ENCODE measurements at regions not wholly inside any gene's neighbourhood (a gene's known extent, or its start where the extent isn't known, plus 50 kb on each side); places are given as distances from the start of the nearest gene placed in this dataset.

DNA sequence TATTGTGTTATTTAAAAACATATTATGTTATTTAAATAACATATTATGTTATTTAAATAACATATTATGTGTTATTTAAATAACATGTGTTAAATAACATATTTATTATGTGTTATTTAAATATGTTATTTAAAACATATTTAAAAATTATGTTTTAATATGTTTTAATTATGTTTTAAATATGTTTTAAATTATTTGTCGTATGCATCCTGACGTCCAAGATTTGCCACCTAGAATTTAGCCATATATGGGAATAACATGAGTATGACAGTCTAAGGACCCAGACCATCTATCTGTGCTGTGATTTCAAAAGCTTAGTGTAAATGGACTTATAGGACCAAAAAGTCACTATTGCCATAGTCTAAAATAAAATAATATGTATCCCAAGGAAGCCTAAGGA, 484.3 kb upstream of the KLHL29 start:
- no peak overlapping the region for H3K9ac ChIP-seq (ENCODE audit: low read depth, low read length)
- no peak overlapping the region for H3K4me3 ChIP-seq (ENCODE audit: low read length)
- no peaks in the 10 kb centered on the region for H3K36me3 ChIP-seq (ENCODE audit: insufficient read depth, low read length)
- H3K9me3 ChIP-seq (replicated peaks; ENCODE audit: low read length) = no peaks in the 10 kb centered on the region
- H3K4me2 ChIP-seq (ENCODE audit: low read length) = no peak overlapping the region
- H3K4me1 ChIP-seq (ENCODE audit: control insufficient read depth, insufficient read depth, low read length) = no peaks in the 10 kb centered on the region
- no peaks in the 10 kb centered on the region for H3K27me3 ChIP-seq (ENCODE audit: control insufficient read depth, insufficient read depth, low read length)

DNA sequence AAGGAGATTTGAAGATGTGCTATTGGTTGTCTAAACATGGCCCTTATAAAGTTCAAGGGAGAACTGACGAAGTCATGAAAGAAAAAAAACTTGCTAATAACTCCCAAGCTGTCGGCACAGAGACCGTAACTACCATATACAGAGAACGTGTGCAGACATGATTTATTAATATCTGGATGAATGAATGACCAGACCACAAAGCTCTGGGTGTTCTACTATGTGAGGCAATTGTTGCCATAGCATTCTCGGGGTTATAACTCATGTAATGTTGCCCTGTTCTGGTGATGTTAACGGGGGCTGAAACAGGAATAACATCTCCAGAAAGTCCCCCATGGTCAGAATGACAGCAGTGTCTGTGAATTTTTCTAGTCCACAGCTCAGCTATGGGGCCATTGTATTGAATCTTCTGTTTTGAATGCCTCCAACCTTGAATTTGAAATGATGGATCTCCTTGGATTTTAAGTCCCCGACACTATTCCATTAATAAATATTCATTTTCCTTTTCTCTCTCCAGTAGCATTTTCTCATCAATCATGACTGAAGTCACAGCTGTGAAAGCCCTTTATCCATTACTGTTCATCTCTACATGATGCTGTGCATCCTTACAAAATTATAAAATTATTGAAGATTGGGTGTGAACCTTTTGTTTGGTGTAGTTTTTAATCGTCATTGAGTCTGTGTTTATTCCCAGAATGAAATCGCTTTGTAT, 483.4 kb upstream of the KLHL29 start:
- H3K9ac ChIP-seq (ENCODE audit: low read depth, low read length) = no peak overlapping the region
- no peaks in the 10 kb centered on the region for H3K4me1 ChIP-seq (ENCODE audit: control insufficient read depth, insufficient read depth, low read length)
- no peaks in the 10 kb centered on the region for H3K27me3 ChIP-seq (ENCODE audit: control insufficient read depth, insufficient read depth, low read length)
- no peaks in the 10 kb centered on the region for H3K36me3 ChIP-seq (ENCODE audit: insufficient read depth, low read length)
- no peak overlapping the region for H3K4me3 ChIP-seq (ENCODE audit: low read length)
- no peaks in the 10 kb centered on the region for H3K9me3 ChIP-seq (replicated peaks; ENCODE audit: low read length)
- no peak overlapping the region for H3K4me2 ChIP-seq (ENCODE audit: low read length)

GRCh38 chr2:22902180-22902550, 482.8 kb upstream of the KLHL29 start:
- Histone ChIP-seq H3K36me3 (ENCODE audit: insufficient read depth, low read length) (no peaks in the 10 kb centered on the region), H3K4me2 (ENCODE audit: low read length) (no peak overlapping the region), H3K9ac (ENCODE audit: low read depth, low read length) (no peak overlapping the region), H3K4me3 (ENCODE audit: low read length) (no peak overlapping the region), H3K9me3 (replicated peaks; ENCODE audit: low read length) (no peaks in the 10 kb centered on the region), H3K27me3 (ENCODE audit: control insufficient read depth, insufficient read depth, low read length) (no peaks in the 10 kb centered on the region), H3K4me1 (ENCODE audit: control insufficient read depth, insufficient read depth, low read length) (no peaks in the 10 kb centered on the region)

- no peak overlapping the region for H3K9ac ChIP-seq (ENCODE audit: low read depth, low read length)
- no peaks in the 10 kb centered on the region for H3K4me1 ChIP-seq (ENCODE audit: control insufficient read depth, insufficient read depth, low read length)
- H3K27me3 ChIP-seq (ENCODE audit: control insufficient read depth, insufficient read depth, low read length) = no peaks in the 10 kb centered on the region
- no peak overlapping the region for H3K4me3 ChIP-seq (ENCODE audit: low read length)
- H3K36me3 ChIP-seq (ENCODE audit: insufficient read depth, low read length) = no peaks in the 10 kb centered on the region
- H3K9me3 ChIP-seq (replicated peaks; ENCODE audit: low read length) = no peaks in the 10 kb centered on the region
- H3K4me2 ChIP-seq (ENCODE audit: low read length) = no peak overlapping the region
Measured at GRCh38 chr2:22902662-22903165, 482.3 kb upstream of the KLHL29 start.

DNA sequence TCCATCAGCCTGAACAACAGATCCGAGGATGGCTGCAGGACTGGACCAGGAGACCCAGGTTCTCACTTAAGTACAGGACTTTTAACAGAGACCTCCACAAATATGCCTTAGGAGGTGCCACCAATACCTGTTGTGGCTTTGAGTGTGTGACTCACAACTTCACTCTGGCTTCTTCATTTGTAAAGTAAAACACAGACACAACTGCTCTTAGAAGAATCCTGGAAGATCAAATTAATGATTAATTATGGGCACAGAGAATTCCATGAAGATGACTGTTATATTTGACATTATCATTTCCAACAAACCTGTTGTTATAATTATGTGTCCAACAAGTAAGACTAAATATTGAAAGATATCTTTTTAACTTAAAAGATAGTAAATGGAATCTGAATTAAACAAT, 481.4 kb upstream of the KLHL29 start:
- Histone ChIP-seq H3K4me1 (ENCODE audit: control insufficient read depth, insufficient read depth, low read length) (no peaks in the 10 kb centered on the region), H3K36me3 (ENCODE audit: insufficient read depth, low read length) (no peaks in the 10 kb centered on the region), H3K9ac (ENCODE audit: low read depth, low read length) (no peak overlapping the region), H3K27me3 (ENCODE audit: control insufficient read depth, insufficient read depth, low read length) (no peaks in the 10 kb centered on the region), H3K9me3 (replicated peaks; ENCODE audit: low read length) (no peaks in the 10 kb centered on the region), H3K4me3 (ENCODE audit: low read length) (no peak overlapping the region), H3K4me2 (ENCODE audit: low read length) (no peak overlapping the region)

GRCh38 chr2:22904126-22904684, 480.8 kb upstream of the KLHL29 start:
- H3K9ac ChIP-seq (ENCODE audit: low read depth, low read length) = no peak overlapping the region
- no peaks in the 10 kb centered on the region for H3K4me1 ChIP-seq (ENCODE audit: control insufficient read depth, insufficient read depth, low read length)
- no peaks in the 10 kb centered on the region for H3K9me3 ChIP-seq (replicated peaks; ENCODE audit: low read length)
- H3K4me2 ChIP-seq (ENCODE audit: low read length) = no peak overlapping the region
- no peak overlapping the region for H3K4me3 ChIP-seq (ENCODE audit: low read length)
- no peaks in the 10 kb centered on the region for H3K27me3 ChIP-seq (ENCODE audit: control insufficient read depth, insufficient read depth, low read length)
- no peaks in the 10 kb centered on the region for H3K36me3 ChIP-seq (ENCODE audit: insufficient read depth, low read length)

GRCh38 chr2:22907330-22907729, 477.6 kb upstream of the KLHL29 start:
- Histone ChIP-seq H3K4me2 (ENCODE audit: low read length) (no peak overlapping the region), H3K9me3 (replicated peaks; ENCODE audit: low read length) (no peaks in the 10 kb centered on the region), H3K27me3 (ENCODE audit: control insufficient read depth, insufficient read depth, low read length) (no peaks in the 10 kb centered on the region), H3K4me3 (ENCODE audit: low read length) (no peak overlapping the region), H3K4me1 (ENCODE audit: control insufficient read depth, insufficient read depth, low read length) (no peaks in the 10 kb centered on the region), H3K36me3 (ENCODE audit: insufficient read depth, low read length) (no peaks in the 10 kb centered on the region), H3K9ac (ENCODE audit: low read depth, low read length) (no peak overlapping the region)

GRCh38 chr2:22912398-22912797, 472.6 kb upstream of the KLHL29 start:
- Histone ChIP-seq H3K4me2 (ENCODE audit: low read length) (no peak overlapping the region), H3K9ac (ENCODE audit: low read depth, low read length) (no peak overlapping the region), H3K4me3 (ENCODE audit: low read length) (no peak overlapping the region), H3K36me3 (ENCODE audit: insufficient read depth, low read length) (no peaks in the 10 kb centered on the region), H3K27me3 (ENCODE audit: control insufficient read depth, insufficient read depth, low read length) (no peaks in the 10 kb centered on the region), H3K4me1 (ENCODE audit: control insufficient read depth, insufficient read depth, low read length) (no peaks in the 10 kb centered on the region), H3K9me3 (replicated peaks; ENCODE audit: low read length) (no peaks in the 10 kb centered on the region)

GRCh38 chr2:22929998-22930397, 455.0 kb upstream of the KLHL29 start:
- no peaks in the 10 kb centered on the region for H3K36me3 ChIP-seq (ENCODE audit: insufficient read depth, low read length)
- H3K9me3 ChIP-seq (replicated peaks; ENCODE audit: low read length) = no peaks in the 10 kb centered on the region
- H3K4me1 ChIP-seq (ENCODE audit: control insufficient read depth, insufficient read depth, low read length) = no peaks in the 10 kb centered on the region
- H3K27me3 ChIP-seq (ENCODE audit: control insufficient read depth, insufficient read depth, low read length) = no peaks in the 10 kb centered on the region
- H3K9ac ChIP-seq (ENCODE audit: low read depth, low read length) = no peak overlapping the region
- no peak overlapping the region for H3K4me3 ChIP-seq (ENCODE audit: low read length)
- H3K4me2 ChIP-seq (ENCODE audit: low read length) = no peak overlapping the region

DNA sequence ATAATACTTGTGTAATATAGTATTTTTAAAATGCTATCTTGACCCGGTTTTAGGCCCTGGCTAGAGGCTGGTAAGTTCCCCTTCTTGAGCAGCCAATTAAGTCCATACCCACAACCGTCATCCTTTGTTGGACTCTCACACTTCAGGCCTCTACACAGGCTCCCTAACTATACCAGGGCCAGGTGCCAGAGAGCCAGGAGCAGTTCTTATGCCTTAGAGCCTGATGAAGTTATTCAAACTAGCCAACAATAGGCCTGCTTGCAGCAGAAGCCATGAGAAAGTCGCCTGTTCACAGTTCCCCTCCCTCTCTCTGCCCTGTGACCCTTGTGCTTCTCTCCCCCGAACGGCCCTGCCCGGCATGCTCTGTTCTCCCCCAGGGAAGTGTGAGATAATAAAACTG, 454.2 kb upstream of the KLHL29 start:
- H3K4me3 ChIP-seq (ENCODE audit: low read length) = no peak overlapping the region

DNA sequence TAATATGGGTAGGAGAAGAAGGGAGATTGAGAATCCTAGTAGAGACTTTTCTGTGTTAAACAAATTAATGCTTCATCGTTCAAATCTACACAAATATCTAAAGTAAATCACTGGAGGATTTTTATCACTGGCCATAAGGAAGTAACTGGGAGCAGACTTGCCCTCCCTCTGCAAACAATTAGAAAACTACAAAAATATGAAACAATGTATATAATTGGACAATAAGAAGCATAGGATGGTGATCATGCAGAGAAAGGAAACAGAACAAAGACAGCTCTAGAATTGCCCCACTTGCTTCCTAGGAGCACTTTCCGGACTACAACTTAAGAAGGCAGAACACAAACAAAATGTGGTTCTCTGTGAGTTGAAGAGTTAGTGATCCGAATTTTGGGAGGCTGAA, 452.7 kb upstream of the KLHL29 start:
- Histone ChIP-seq H3K4me3 (ENCODE audit: low read length) (no peak overlapping the region), H3K4me2 (ENCODE audit: low read length) (no peak overlapping the region), H3K36me3 (ENCODE audit: insufficient read depth, low read length) (no peaks in the 10 kb centered on the region), H3K9ac (ENCODE audit: low read depth, low read length) (no peak overlapping the region), H3K4me1 (ENCODE audit: control insufficient read depth, insufficient read depth, low read length) (no peaks in the 10 kb centered on the region), H3K27me3 (ENCODE audit: control insufficient read depth, insufficient read depth, low read length) (no peaks in the 10 kb centered on the region), H3K9me3 (replicated peaks; ENCODE audit: low read length) (no peaks in the 10 kb centered on the region)

More for the DNA sequence above, 454.2 kb upstream of the KLHL29 start:
- Histone ChIP-seq H3K4me1 (ENCODE audit: control insufficient read depth, insufficient read depth, low read length) (no peaks in the 10 kb centered on the region), H3K9me3 (replicated peaks; ENCODE audit: low read length) (no peaks in the 10 kb centered on the region), H3K36me3 (ENCODE audit: insufficient read depth, low read length) (no peaks in the 10 kb centered on the region), H3K27me3 (ENCODE audit: control insufficient read depth, insufficient read depth, low read length) (no peaks in the 10 kb centered on the region), H3K9ac (ENCODE audit: low read depth, low read length) (no peak overlapping the region), H3K4me2 (ENCODE audit: low read length) (no peak overlapping the region)

DNA sequence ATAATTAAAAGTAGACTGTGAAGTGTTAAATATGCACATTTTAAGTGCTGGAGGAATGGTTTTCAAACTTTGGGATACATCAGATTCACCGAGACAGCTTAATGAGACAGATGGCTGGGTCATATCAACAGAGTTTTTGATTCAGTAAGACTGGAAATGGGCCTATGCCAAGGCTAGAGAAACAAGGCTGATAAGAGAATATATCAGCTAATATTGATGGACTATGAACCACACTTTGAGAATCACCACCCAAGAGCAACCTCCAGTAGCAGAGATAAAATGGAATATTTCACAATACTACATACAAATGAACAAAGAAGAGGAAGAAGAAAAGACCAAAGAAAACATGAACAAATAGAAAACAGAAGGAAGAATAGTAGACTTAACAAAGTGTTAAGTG, 450.2 kb upstream of the KLHL29 start:
- Histone ChIP-seq H3K9ac (ENCODE audit: low read depth, low read length) (no peak overlapping the region), H3K4me1 (ENCODE audit: control insufficient read depth, insufficient read depth, low read length) (no peaks in the 10 kb centered on the region), H3K36me3 (ENCODE audit: insufficient read depth, low read length) (no peaks in the 10 kb centered on the region), H3K9me3 (replicated peaks; ENCODE audit: low read length) (no peaks in the 10 kb centered on the region), H3K4me2 (ENCODE audit: low read length) (no peak overlapping the region), H3K27me3 (ENCODE audit: control insufficient read depth, insufficient read depth, low read length) (no peaks in the 10 kb centered on the region), H3K4me3 (ENCODE audit: low read length) (no peak overlapping the region)

All from skeletal muscle satellite cell (primary cell).